GM12865 (cell line): ENCODE measurements at regions not wholly inside any gene's neighbourhood (a gene's known extent, or its start where the extent isn't known, plus 50 kb on each side); places are given as distances from the start of the nearest gene placed in this dataset.

ENCODE experiments used
- DNase-seq: peaks from one replicate; pipeline ENCODE4 v3.0.0; 2010; ENCODE audit warnings: low read depth
- H3K4me3 ChIP-seq: 2 replicates; pipeline ENCODE4 v1.5.1; 2011; ENCODE audit warnings: mild to moderate bottlenecking, low read depth, low read length, control low read depth
- TF ChIP-seq, protein P1 (sequence below): IDR thresholded peaks from 2 replicates; pipeline ENCODE4 v1.5.1; 2011; ENCODE audit warnings: low read length, control low read depth, low read depth, inconsistent platforms; ENCODE audit not compliant: insufficient read depth; ENCODE audit errors: missing control alignments

- TF ChIP-seq, protein P1, sequence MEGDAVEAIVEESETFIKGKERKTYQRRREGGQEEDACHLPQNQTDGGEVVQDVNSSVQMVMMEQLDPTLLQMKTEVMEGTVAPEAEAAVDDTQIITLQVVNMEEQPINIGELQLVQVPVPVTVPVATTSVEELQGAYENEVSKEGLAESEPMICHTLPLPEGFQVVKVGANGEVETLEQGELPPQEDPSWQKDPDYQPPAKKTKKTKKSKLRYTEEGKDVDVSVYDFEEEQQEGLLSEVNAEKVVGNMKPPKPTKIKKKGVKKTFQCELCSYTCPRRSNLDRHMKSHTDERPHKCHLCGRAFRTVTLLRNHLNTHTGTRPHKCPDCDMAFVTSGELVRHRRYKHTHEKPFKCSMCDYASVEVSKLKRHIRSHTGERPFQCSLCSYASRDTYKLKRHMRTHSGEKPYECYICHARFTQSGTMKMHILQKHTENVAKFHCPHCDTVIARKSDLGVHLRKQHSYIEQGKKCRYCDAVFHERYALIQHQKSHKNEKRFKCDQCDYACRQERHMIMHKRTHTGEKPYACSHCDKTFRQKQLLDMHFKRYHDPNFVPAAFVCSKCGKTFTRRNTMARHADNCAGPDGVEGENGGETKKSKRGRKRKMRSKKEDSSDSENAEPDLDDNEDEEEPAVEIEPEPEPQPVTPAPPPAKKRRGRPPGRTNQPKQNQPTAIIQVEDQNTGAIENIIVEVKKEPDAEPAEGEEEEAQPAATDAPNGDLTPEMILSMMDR: no peak
- H3K4me3 ChIP-seq: no peak overlapping the region
- no peak for DNase-seq
Measured at GRCh38 chr13:58655086-58655485, 1023.5 kb downstream of the PCDH17 start.

GRCh38 chr13:58660826-58661225, 1029.3 kb downstream of the PCDH17 start:
- no peak overlapping the region for H3K4me3 ChIP-seq
- TF ChIP-seq, protein P1: no peak
- DNase-seq: no peak

DNA sequence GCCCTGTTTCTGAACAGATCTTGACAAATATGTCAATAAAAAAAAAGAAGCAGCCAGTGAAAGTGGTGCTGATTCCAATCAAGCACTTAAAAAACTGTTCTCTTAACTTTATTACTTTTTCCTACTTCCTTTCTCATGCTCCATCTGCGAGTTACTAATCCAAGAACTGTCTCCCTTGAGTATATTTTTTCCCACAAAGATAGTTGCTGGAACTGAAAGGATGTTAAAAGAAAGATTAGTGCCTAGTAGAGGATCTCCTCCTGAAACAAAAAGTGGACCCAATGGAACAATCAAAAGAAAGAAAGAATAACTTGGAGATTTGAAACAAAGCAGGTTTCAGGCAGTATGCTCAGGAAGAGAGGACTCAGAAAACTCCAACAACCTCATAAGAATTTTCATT, 1034.8 kb downstream of the PCDH17 start:
- TF ChIP-seq, protein P1: no peak
- no peak overlapping the region for H3K4me3 ChIP-seq
- DNase-seq: no peak

- no peak overlapping the region for H3K4me3 ChIP-seq
- DNase-seq: no peak
- TF ChIP-seq, protein P1: no peak
Measured at GRCh38 chr13:58667096-58667495, 1035.6 kb downstream of the PCDH17 start.

DNA sequence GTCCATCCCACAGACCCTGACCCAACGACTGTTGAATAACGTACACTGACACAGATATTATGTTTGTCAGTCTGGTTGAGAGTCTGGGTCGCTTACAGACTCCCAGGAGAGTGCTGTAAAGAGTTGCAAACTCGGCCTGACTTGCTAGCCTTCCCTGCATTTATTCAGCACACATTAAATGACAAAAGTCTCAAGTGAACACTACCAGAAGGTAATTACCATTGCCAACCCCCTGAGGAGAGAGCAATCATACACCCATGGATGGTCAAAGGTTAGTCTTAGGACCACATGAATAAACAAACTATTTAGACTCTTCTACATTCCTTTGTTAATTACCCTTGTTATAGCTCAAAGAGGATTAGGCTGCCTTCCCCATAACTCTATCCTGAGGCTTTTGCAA, 1048.6 kb downstream of the PCDH17 start:
- H3K4me3 ChIP-seq: no peak overlapping the region
- no peak for DNase-seq

DNA sequence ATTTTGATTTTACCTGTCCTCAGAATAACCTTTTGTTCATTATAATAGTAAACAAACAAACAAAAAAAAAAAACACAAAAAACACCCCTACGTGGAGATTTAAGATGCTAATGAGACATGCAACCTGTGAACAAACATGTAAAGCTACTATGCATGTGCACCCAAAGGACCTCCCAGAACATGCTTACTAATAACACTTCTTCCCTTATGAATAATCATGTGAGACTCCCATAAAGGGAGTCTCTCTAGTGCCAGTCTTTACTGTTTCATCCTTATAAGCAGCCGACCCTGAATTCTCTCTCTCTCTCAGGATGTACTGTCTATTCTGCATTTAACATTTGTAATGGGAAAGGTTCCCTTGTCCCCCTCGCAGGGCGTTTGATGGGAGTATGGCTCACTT, 1051.1 kb downstream of the PCDH17 start:
- no peak for DNase-seq
- TF ChIP-seq, protein P1: no peak
- no peak overlapping the region for H3K4me3 ChIP-seq

More for the DNA sequence above, 1048.6 kb downstream of the PCDH17 start:
- TF ChIP-seq, protein P1: no peak

- TF ChIP-seq, protein P1: no peak
- no peak overlapping the region for H3K4me3 ChIP-seq
- DNase-seq: no peak
Measured at GRCh38 chr13:58687148-58687547, 1055.6 kb downstream of the PCDH17 start.
